ENCODE measurements at regions not wholly inside any gene's neighbourhood (a gene's known extent, or its start where the extent isn't known, plus 50 kb on each side); places are given as distances from the start of the nearest gene placed in this dataset.
A peak's percentile ranks its signal among the peaks of the same experiment; 100 is the strongest.

DNA sequence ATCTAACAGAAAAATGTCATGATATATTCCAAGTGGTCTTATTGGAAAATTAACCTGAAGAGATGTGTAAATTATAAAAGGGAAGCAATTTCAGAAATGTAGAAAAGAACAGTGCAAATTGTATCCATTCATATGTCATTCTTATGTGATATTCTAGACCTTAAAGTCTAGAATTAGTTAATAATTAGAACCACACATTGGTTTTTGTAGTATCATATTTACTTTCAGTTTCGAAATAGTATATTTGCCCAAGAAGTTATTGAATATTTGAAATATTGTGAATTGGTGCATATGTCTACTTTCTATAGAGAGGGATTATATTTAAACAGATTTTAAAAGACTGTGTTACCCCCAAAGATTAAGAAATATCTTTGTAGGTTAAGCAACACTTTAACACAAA lies 1348.6 kb upstream of the ACVR2A start:
- no peak overlapping the region for H3K4me3 ChIP-seq (ENCODE audit: low read length)
- TF ChIP-seq, protein P1, sequence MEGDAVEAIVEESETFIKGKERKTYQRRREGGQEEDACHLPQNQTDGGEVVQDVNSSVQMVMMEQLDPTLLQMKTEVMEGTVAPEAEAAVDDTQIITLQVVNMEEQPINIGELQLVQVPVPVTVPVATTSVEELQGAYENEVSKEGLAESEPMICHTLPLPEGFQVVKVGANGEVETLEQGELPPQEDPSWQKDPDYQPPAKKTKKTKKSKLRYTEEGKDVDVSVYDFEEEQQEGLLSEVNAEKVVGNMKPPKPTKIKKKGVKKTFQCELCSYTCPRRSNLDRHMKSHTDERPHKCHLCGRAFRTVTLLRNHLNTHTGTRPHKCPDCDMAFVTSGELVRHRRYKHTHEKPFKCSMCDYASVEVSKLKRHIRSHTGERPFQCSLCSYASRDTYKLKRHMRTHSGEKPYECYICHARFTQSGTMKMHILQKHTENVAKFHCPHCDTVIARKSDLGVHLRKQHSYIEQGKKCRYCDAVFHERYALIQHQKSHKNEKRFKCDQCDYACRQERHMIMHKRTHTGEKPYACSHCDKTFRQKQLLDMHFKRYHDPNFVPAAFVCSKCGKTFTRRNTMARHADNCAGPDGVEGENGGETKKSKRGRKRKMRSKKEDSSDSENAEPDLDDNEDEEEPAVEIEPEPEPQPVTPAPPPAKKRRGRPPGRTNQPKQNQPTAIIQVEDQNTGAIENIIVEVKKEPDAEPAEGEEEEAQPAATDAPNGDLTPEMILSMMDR (conservative IDR thresholded peaks at IDR 0.05; ENCODE audit: low read length) = no peak
- no peak for DNase-seq (ENCODE audit: low read depth)

DNA sequence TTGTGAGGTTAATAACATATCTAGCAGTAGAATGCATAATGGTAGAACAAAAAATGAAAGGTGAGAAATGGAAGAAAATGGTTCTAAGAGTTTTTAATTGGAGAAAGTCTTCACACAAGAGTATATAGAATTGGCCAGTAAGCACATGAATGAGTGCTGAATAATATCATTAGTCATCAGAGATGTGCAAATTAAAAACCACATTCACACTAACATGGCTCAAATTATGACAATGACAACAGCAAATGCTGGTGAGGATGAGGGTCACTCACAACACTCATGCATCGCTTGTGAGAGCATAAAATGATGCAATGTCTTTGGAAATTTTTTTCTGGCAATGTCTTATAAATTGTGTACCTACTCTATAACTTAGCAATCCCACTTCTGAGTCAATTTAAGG lies 1355.4 kb upstream of the ACVR2A start:
- DNase-seq (ENCODE audit: low read depth) = no peak
- TF ChIP-seq, protein P1 (conservative IDR thresholded peaks at IDR 0.05; ENCODE audit: low read length) = no peak
- H3K4me3 ChIP-seq (ENCODE audit: low read length) = no peak overlapping the region

DNA sequence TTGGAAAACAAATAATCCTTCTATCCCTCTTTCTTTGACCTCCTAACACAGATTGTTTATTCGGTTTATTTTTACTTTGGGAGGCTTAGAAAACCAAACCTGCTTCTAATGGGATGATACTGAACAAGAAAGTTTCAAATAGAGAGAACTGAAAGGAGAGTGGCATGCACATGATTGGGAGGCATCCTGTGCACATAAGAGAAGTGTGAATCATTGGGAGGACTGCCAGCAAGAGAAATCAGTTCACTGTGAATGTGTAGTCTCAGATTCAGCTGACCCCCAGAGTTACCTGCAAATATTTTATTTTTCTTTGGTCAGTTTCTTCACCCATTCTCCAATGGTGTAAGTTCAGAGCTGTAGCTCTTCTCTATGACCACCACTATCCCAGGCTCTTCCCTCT lies 1363.2 kb upstream of the ACVR2A start:
- H3K4me3 ChIP-seq (ENCODE audit: low read length) = no peak overlapping the region
- TF ChIP-seq, protein P1 (conservative IDR thresholded peaks at IDR 0.05; ENCODE audit: low read length) = no peak
- peak; percentile 16 for DNase-seq (ENCODE audit: low read depth)

DNA sequence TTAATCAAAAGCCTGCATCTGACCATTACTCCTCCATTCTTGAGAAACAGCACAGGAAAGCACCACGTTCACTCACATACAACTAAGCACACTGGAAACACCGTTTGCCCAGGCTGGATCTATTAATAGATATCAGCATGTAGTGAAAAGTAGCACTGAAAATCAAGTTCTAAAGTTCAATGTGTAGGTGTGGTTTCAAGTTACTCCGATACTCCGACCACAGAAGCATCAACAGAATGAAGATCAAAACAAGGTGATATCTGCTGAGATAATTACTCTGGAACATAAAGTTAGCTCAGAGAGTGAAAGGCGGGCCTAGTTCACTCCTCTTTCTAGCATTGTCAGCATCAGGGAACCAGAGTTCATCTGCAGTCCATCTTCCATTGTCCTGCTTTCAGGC lies 1367.4 kb upstream of the ACVR2A start:
- TF ChIP-seq, protein P1 (conservative IDR thresholded peaks at IDR 0.05; ENCODE audit: low read length) = no peak
- H3K4me3 ChIP-seq (ENCODE audit: low read length) = no peak overlapping the region
- DNase-seq (ENCODE audit: low read depth) = no peak

DNA sequence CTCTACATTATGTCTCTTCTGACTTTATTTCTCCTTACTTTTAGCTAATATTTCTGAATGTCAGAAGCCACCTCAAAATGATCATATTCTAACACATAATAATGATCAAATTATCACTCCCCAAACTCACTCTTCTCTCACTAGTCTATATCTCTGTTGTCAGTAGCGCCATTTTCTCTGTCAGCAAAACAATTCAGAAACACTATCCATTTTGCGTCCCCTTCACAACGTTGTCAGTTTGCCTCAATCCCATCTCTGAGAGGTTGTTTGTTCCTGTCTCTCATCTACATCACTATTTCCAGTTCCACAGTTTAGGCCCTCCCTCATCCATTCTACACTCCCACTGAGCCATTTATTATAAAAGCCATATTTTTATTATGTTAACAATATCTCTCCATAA lies 1376.3 kb upstream of the ACVR2A start:
- no peak for DNase-seq (ENCODE audit: low read depth)
- TF ChIP-seq, protein P1 (conservative IDR thresholded peaks at IDR 0.05; ENCODE audit: low read length) = no peak
- H3K4me3 ChIP-seq (ENCODE audit: low read length) = no peak overlapping the region

DNA sequence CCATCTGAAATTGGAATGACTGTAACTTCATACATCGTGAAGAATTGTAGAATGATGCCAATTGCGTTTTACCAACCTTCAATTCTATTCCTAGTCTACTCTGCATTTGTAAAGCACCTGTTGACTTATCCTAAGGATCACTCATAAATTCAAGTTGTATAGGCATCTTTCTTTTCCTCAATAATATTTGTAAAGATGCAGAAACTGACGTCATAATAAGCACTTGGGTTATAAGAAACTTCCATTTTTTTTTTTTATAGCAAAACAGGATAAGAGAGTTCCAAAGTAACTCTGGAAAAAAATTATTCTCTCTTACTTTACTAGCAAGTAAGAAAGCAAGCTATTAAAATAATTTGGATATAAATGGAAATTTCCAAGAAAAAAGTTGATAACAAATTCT lies 1377.4 kb upstream of the ACVR2A start:
- TF ChIP-seq, protein P1 (conservative IDR thresholded peaks at IDR 0.05; ENCODE audit: low read length) = no peak
- DNase-seq (ENCODE audit: low read depth) = no peak
- H3K4me3 ChIP-seq (ENCODE audit: low read length) = no peak overlapping the region

DNA sequence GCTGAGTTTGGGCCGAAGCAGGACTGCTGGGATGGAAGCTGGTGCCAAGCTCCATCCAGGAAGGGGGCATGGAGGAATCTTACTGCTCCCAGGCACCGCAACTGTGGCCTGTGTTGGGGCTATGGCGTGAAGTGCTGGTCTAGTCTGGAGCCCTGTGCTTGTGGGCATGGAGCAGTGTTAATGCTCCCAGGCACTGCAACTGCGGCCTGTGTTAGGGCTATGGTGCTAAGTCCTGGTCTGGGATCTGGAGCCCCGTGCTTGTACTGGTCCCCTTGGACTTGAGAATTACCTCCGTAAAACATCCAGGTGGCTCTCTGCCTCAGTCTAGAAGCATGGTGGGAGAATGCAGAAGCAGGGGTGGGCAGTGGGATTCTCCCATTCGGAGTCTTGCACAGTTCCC lies 1379.4 kb upstream of the ACVR2A start:
- H3K4me3 ChIP-seq (ENCODE audit: low read length) = no peak overlapping the region
- TF ChIP-seq, protein P1 (conservative IDR thresholded peaks at IDR 0.05; ENCODE audit: low read length) = no peak
- no peak for DNase-seq (ENCODE audit: low read depth)
